ENCODE measurements at regions not wholly inside any gene's neighbourhood (a gene's known extent, or its start where the extent isn't known, plus 50 kb on each side); places are given as distances from the start of the nearest gene placed in this dataset.

DNA sequence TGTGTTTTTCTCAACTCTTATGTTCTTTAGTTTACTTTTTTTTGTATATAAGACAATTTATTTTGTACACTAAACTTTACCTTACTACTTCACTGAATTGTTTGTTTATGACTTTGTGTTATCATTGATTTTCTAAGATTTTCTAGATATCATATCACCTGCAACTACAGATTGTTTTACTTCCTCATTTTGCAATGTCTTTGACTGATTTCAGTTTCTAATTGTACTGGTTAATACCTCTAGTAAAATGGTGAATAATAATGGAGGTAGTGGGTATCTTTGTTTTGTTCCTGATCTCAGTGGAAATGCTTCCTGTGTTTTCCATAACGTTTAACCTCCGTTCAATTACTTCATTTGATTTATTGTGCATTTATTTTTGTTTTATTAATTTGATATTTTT, 490.2 kb downstream of the TLL1 start:
- no peak for DNase-seq (ENCODE audit: low read depth)

DNA sequence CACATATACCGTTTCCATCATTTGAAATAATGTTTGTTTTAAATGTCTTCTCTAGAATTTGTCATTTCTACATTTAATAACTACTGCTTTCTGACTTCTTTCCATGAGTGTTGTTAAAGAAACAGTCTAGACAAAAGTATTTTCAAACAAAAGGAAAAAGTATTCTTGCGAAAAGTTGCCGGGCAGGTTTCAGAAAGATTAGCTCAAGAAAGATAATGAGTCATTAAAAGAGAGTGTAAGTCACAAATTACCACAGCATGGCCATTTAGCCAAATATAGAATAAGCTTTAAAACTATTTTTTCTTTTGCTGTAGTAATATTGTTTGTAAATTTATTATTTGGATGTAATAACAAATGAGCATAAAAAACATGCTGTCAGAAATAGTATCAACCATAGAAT, 493.0 kb downstream of the TLL1 start:
- no peak for DNase-seq (ENCODE audit: low read depth)

DNA sequence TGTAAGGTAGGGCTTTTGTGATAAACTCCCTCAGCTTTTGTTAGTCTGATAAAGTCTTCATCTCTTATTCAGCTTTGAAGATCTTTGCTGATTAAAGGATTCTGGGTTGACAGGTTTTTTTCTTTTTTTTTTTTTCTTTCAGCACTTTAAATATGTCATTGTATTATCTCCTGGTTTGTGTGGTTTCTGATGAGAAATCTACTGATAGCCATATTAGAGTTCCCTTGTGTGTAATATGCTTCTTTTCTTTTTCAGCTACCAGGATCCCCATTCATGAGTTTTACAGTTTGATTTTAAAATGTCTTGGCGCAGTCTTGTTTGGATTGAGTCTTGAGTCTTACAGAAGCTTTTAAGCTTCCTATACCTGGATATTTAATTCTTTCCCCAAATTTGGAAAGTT, 504.5 kb downstream of the TLL1 start:
- no peak for DNase-seq (ENCODE audit: low read depth)

DNA sequence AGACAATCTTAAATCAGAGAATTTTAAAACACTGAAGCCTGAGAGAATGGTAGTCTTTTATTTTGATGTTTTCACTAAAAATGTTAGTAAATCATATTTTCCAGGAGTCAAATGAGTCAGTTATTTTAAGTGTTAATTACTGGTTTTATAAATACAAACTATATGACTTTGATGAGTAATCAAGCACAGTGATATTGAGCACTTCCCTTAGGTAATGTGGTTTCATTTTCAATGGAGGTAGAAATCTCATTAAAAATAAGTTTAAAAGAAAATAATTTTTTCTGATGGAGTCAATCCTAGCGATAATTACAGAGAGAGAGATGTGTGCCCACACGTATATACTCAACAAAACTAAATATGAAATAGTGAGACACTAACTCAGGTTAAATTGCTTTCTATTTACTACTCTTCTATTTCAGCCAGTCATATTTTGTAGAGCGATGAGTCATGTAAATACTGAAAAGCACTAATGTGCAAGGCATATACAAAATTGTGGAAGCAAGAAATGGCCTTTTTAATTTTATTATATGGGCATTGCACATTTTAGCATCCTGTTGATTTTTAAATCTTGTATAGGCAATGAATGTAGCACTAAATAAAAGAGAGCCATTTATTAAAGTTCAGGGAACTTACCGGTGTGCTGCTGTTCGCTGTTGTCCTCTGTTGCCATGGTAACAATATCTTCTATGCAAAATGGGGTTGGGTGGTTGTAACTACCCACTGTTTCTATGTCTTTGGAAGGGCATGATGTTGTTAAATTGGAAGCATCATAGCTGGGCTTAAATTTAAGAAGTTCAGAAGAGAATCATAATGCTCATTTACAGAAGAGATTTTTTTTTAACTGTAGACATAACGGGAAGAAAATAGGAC, 513.7 kb downstream of the TLL1 start:
- DNase-seq (ENCODE audit: low read depth) = peak; percentile 2

DNA sequence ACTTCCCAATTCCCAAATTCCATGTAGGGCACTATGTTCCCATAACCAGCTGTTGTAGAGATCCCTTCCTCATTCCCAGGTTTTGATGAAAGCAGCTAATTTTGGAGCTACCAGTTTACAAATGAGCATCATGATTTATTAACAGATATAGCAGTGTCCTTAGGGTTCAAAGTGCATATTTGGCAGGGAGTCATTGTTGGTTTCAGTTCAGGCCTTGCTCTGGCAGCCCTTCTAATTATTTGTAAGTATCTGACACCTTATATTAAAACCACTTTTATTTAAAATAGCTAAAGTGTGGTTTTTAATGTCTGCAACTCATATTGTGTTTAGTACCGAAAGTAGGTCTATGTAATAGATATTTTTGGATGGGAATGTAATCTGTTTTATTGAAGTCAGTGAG, 518.5 kb downstream of the TLL1 start:
- DNase-seq (ENCODE audit: low read depth) = no peak

DNA sequence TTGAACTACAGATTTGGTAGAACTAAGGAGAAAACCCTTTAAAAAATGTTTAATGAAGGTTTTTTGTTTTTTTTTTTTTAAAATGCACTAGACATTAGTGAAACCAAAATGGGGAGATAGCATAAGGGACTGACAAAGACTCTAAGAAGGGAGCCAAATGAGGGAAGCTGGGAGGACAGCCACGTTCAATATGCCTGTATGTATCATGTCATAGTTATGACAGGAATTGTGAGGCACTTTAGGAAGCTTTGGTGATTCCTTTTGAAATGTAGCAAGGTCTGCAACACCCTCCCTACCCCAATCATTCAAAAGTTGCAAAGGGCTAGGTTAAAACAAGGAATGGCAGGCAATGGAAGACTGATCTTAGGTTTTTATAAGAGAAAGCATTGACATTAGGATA, 526.0 kb downstream of the TLL1 start:
- DNase-seq (ENCODE audit: low read depth) = peak; percentile 28

DNA sequence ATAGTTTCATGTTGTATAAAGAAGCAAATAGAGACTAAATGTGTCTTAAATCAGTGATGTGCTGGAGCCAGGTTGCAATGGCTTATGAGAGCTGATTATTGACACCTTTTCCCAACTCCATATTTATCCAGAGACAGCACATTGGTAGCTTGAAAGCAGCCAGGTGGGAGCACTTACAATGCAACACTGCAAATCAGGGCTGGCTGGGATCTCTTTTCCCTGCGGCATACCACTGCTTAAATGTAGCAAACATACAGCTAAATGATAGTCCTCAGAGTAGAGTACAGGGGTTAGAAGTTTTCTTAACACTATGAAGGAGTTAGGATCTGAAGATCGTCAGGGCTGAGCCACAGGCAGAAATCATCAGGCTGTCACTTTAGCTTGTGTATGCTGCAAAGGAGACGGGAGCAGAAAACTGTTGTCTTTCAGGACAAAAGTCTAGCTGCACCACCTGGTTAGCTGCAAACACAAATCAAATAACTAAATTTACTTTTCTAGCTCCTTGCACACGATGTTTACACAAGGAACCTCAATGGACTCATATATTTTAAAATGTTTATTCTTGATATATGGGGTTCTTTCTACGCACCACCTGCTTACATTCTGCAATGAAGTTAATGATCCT, 527.3 kb downstream of the TLL1 start:
- DNase-seq (ENCODE audit: low read depth) = no peak

DNA sequence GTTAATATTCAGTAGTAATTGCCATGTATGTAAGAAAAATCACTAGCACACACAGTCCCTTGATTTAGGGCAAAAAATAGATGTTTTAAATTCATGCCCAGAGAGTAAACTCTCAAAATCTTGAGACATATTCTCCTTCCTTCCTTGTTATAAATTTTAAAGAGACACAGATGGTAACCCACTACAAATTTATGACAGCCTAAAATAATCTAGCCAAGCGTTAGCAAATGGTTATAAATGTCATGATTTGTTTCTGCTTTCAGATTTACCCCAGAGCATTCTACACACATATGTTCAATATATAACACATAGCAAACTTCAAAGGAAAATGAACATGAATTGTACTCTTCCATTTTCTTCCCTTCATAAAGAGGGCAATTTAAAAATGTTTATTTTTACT, 540.3 kb downstream of the TLL1 start:
- no peak for DNase-seq (ENCODE audit: low read depth)

- peak; percentile 9 for DNase-seq (ENCODE audit: low read depth)
Measured at GRCh38 chr4:166414431-166414830, 541.4 kb downstream of the TLL1 start.

- DNase-seq (ENCODE audit: low read depth) = no peak
Measured at GRCh38 chr4:166415749-166416148, 542.7 kb downstream of the TLL1 start.

DNA sequence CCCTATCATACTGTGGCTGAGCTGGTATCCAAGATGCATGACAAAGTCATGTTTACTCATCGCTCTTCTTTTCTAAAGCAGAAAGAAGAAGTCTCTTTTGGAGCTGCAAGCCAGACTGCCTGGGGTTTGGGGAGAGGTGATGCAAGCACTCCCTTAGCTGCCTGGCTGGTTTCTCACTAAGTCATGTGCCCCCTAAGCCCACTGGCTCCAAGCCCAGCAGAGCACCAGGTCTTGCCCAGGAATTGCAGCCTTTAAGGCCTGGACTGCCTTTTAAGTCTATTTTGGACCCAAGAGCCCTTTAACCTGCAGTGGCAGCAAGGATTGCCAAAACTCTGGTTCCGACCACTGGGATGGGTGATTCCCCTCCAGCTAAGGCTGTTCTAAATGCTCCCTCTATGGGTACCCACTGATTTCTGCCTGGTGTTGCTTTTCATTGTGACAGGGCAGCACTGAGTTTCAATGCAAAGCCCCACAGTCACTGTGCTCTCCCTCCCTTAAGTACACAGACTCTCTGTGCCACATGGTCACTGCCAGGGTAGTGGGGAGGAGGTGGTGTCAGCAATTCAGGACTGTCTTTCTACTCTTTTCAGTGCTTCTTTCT, 548.6 kb downstream of the TLL1 start:
- DNase-seq (ENCODE audit: low read depth) = peak; percentile 83

GRCh38 chr4:166422475-166422874, 549.4 kb downstream of the TLL1 start:
- DNase-seq (ENCODE audit: low read depth) = peak; percentile 86

GRCh38 chr4:166426300-166426863, 553.3 kb downstream of the TLL1 start:
- no peak for DNase-seq (ENCODE audit: low read depth)

DNA sequence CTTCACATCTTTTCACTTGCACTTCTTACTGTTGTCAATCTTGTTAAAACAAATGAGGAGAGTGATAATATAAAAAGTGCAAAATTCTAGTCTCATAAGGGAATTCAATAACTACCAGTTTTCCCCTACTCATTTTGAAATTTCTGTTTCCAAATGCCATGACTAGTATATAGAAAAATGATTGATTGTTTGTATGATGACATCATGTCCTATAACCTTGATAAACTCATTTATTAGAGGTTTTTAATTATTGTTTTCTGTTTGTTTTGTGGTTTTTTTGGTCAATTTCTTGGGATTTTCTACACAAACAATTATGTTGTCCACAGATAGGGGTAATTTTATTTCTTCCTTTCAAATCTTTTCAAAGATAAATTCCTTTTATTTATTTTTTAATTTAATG, 559.1 kb downstream of the TLL1 start:
- no peak for DNase-seq (ENCODE audit: low read depth)

GRCh38 chr4:166432842-166433241, 559.8 kb downstream of the TLL1 start:
- DNase-seq (ENCODE audit: low read depth) = peak; percentile 7

GRCh38 chr4:166435449-166435848, 562.4 kb downstream of the TLL1 start:
- peak; percentile 95 for DNase-seq (ENCODE audit: low read depth)

DNA sequence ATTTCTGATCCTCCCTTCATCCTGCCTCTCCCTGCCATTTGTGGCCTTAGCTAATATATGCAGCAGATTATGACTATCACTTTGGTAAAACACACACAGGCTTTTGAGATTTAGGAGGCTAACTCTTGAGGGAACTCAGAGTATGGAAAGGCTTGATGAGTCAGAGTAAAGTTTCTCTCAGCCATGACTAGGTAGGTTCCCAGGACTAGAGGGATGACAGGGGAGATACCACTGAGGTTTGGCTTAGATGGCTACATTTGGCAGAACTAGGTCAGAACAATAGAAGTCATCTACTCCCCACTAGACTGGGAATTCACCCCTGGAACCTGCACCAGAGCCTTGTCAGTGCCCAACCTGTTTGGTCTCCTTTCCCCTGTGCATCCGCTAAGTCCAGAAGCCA, 585.7 kb downstream of the TLL1 start:
- DNase-seq (ENCODE audit: low read depth) = peak; percentile 30

DNA sequence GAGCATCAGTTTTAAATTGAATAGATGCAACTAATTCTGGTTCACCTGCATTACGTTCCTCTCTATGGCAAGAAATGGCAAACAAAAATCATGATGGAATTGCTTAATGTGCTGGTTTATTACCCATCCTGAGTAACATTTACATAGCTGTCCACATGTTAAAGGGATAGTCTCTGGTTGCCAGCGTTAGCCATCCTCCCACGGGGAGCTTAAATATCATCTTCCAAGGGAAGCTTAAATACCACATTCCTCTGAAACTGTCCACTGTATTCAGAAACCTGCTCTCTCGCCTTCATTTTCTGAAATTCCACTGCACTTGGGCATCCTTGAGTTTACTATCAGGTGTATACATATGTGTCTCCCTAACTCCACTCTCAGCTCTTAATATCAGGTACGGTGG, 586.6 kb downstream of the TLL1 start:
- no peak for DNase-seq (ENCODE audit: low read depth)

DNA sequence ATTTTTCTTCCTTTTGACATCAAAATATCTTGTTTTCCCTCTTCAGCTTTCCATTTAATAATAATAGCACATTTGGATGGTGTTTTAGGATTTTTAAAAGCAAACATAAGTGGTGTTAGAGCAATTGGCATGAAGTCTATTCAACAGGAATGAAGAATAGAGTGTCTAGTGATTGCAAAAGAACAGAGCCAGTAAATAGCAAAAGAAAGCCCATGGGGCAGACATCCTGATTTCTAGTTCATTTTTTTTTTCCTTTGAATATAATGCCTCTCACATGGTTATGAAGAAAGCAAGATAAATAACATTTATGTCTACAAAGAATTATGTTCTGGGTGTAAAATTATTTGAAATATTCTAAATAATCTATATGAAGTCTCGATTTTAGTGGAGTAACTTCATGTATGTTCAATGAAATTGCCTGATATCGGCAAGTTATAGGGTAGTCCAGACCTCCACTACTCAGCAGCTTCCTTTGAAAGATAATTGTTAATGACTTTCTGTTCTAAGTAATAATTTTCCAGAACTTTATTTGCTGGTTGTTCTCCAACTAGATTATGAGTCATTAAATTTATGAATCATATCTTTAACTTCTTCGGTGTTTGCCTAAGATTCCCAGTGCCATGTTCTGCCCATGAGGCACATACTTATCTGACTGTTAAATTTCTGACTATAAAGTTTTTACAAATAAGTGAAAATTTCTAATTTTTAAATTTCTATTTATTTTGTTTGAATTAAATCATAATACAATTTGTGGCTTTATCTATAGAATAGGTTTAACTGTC, 587.9 kb downstream of the TLL1 start:
- peak; percentile 17 for DNase-seq (ENCODE audit: low read depth)

DNA sequence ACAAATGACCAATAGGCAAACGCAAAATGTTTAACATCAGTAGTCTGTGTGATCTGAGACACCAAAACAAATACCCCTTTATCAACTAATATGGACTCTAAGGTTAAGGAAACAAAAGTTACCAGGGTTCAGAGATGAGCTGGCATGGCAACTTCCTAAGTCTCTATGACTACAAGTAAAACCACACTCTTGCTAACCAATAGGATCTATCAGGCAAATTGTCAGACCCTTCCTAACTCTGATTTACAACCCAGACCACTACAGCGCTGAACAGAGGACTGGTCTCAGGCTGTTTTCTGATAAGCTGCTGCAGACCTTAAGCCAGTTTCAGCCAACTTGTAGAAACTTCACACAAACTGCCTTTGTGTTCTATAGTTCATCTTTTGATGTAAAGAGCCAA, 608.0 kb downstream of the TLL1 start:
- no peak for DNase-seq (ENCODE audit: low read depth)

GRCh38 chr4:166481739-166482138, 608.7 kb downstream of the TLL1 start:
- DNase-seq (ENCODE audit: low read depth) = no peak

- DNase-seq (ENCODE audit: low read depth) = no peak
Measured at GRCh38 chr4:166482758-166483157, 609.7 kb downstream of the TLL1 start.
